GM21723 (cell line): ENCODE measurements at regions not wholly inside any gene's neighbourhood (a gene's known extent, or its start where the extent isn't known, plus 50 kb on each side); places are given as distances from the start of the nearest gene placed in this dataset.

Experiments
- ATAC-seq: cut with Tn5 transposase; IDR thresholded peaks from one replicate; pipeline ENCODE4 v1.9.1; 2021; ENCODE audit warnings: mild to moderate bottlenecking, moderate library complexity; ENCODE audit not compliant: unreplicated experiment

DNA sequence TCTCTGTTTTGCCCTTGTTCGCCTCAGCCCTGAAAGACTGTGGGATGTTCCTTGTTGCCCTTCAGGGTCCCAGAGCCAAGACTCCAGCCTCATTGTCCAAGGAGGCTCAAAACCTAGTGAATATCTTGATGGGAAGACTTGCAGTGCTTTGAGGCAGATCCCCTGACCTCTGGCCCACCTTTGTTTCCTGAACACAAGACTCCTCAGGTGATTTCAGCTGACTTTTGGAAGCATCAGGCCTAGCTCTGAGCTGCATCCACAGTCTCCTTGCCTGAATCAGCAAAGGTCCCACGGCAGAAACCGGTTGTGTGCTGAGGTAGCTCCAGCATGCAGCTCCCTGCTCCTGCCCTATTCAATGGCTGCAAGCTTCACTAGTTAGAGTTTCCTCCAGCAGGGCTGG, 159.3 kb upstream of the B3GAT1 start:
- ATAC-seq = no peak

DNA sequence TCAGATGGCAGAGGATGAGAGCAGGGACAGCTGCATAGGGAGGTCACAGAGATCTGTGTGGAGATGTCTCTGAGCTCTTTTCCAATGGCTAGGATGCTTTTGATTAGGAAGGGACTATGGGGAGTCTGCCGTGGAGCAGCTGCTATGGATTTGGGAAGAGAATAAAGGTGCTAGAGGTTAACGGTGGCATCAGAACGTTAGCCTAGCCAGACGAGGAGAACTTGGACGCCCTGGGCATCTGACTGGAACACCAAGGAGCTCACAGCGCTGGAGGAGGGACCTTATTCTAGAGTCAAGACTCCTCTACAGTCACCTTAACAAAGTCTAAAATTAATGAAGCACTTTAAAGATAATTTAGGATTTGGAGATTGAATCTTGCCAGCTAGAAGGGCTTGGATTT, 157.2 kb upstream of the B3GAT1 start:
- ATAC-seq = no peak

DNA sequence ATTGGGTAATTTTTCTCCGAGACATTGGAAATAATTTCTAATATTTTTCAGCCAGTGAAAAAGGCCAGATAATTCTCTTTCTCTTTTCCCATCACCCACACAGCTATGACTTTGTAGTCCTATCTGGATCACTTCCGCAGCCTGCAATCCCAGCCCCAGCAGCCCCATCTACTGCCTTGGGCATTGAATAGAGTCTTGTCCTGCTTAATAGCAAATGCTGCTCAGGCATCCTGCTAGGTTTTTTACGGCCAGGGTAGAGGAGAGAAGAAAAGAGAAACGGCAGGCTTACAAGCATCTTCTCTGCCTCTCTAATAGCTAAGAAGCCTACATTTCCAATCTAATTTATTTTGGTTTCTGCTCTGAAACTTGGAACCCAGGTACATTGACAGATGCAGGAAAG, 154.3 kb upstream of the B3GAT1 start:
- ATAC-seq = no peak

DNA sequence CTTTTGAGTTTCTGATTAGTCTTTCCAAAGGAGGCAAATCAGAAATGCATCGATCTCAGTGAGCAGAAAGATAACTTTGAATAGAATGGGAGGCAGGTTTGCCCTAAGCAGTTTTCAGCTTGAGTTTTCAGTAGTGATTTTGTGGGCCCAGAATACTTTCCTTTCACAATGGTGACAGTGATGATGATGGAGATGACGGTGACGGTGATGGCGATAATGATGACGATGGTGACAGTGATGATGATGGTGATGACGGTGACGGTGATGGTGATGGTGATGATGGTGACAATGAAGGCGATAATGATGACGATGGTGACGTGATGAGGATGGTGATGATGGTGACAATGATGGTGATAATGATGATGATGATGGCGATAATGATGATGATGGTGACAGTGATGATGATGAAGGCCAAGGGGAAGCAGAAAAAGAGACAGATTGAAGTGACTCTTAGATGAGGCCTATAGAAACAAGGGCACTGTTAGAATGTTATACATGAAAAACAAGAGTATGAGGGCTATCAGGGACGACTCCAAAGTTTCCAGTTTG, 153.4 kb upstream of the B3GAT1 start:
- no peak for ATAC-seq

DNA sequence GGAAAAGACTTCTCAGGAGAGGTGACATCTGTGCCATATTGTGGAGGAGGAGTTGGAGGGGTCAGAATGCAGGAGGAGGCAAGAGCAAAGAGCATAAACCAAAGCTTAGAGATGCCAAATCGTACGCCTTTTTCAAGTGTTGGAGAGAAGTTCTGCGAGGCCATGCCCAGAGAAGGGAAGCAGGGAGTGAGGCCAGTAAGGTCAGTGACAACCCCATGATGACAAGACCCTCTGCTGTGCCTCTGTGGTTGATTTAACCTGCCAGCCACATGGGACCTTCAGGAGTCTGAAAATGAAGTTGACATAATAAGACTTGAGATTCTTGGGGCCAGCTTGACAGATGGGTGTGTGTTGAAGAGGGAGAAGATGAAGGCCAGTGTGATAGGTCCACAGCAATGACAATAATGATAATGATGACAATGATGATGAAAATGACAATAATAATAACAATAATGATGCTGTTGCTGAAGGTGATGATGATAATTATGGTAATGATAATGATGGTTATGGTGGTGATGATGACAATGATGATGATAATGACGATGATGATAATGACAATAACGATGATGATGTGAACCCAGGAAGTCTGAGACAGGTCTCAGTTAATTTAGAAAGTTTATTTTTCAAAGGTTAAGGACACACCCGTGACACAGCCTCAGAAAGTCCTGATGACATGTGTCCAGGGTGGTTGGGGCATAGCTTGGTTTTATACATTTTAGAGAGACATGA, 152.6 kb upstream of the B3GAT1 start:
- no peak for ATAC-seq

DNA sequence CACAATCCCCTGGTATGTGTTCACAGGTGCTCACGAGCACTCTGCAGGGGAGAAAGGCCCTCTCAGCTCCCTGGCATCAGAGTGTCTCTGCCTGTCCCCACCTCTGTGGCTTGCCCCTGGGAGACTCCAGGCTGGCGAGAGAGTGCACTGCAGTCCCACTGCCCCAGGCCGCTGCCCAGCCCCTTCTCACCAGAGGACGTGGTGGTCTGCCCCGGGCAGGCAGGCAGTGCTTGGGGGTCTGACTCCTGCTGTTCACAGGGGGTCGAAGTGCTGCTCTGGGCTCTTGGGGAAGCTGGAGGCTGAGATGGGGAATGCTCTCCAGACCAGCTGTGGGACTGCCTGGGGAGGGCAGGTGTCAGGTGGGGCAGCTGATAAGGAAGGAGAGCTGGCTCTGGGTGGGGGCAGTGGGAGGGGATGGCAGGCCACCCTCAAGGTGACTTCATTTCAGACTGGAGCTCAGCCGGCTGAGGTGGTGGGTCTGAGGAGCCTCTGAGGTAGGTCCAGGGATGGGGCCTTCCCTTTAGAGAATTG, 151.0 kb upstream of the B3GAT1 start:
- no peak for ATAC-seq

DNA sequence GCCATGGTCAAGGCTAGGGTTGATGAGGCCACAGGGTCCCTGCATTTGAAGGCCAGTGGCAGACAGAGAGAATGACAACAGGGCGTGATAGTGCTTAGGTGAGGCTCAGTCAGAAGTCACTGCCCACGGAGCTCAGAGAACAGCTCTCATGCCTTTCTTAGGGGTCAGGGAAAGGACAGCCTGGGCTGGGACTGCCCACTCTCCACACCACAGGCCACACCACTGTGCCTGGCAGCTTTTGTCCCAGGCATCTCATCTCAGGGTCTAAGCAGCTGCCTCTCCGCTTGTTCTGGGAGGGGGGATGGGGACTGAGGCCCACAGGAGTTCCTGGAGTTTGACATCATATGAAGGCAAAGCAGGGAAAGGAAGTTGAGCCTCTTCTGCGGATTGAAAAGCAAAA, 150.2 kb upstream of the B3GAT1 start:
- ATAC-seq = no peak

DNA sequence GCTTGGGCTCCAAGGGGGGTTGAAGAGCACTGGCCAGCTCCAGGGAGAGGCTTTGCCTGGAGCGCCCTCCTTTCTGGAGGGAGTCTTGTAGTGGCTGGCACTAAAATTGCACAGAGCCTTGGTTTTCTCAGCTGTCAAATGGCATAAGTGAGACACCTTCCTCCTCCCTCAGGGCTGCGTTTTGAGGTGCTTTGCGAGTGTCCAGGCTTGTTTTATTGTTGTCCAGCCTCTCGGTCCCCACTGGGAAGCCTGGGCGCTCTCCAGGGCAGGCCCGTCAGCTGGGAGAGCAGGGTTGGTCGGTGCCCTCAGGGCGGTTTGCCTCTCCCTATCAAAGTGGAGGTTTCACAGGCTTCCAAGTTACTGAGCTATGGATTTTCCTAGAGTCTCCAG, 149.3 kb upstream of the B3GAT1 start:
- ATAC-seq = no peak

DNA sequence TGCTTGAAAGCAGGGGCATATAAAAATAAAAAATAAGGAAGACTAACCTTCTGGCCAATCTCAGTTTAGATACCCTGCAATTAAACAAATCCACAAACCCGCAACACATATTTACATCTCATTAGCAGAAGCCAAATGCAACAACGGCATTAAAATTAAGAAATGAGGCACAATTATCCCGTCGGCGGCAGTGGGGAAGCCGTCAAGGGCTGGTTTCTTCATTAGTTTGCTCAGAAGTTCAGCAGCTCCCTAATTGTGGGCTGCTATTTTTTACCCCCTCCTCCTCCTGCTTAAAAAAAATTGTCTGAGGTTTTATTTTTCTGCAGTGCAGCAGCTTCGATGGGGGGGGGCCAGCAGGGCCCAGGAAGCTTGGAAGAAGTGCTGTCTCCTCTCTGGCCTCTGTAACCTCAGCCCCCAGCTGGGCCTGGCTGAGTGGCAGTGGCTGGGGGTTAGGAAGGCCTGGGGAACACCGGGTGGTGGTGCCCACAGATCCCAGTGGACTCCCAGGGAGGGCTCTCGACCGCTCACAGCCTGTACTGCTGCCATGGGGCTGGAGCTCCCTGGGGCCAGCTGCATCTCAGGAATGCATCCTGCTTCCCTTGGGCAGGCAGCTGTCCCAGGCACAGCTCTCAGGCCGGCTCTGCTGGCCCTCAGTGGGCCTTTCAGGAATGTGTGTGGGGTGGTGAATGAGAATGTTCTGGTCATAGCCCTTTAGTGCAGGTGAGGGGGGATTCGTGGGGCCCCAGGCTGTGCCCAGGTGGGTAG, 148.7 kb upstream of the B3GAT1 start:
- ATAC-seq = no peak

DNA sequence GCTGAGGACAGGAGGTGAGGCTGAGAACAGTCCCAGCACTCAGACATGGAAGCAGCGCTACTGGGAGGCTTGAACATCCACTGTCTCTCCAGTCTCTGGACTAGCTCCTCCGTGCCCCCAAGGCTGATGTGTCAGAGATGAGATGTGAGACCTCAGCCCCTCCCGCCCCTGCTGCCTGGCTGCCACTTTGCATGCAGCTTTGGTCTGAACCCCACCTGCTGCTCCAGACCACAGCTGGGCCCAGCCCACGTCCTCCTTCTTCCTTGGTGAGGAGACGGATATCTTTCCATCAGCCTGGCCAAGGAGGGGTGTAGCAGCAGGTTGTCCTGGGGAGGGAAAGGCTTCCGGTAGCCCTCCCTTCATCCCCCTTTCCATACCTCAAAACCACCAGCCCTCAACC, 148.0 kb upstream of the B3GAT1 start:
- ATAC-seq = no peak

DNA sequence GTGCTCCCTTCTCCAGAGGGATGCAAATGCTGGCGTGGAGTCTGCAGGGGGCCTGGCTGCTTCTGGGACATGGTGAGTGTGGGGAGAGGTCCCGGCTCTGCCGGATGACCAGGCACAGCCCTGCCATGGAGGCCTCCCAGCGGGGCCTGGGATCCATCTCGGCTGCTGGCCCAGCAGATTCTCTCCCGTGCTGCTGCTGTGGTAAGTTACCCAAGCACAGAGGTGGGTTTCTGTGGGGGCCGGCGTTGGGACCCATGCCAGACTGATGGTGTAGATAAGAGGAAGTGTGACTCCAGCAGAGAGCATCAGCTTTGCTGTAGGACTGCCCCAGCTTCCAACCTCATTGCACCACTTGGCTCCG, 147.5 kb upstream of the B3GAT1 start:
- ATAC-seq = no peak

DNA sequence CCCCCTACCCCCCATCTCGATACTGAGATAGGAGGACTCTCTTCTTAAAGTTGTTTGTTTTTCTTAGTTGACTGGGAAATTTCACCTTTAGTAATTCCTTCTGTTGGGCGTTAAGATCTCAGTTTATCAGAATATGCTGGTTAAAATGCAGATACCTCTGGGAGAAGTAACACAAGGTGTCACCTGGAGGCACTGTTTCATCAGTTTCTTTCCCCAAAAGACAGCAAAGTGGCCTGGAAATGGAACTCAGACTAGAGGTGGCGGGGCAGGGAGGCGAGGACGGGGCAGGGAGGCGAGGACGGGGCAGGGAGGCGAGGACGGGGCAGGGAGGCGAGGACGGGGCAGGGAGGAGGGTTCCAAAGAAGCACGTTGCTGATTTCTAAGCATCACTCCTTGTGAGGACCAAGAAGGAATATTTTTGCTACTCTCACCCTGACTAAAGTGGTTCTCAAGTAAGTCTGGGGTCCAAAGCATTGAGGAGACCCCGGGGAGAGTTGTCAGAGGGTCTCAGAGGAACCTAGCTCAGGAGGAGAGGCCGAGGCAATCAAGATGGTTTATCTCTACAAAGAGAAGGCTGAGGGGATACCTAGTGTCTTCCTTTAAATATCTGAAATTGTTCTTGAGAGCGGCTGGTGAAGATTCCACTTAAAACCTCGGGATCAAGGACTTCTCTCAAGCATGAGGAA, 147.0 kb upstream of the B3GAT1 start:
- no peak for ATAC-seq

DNA sequence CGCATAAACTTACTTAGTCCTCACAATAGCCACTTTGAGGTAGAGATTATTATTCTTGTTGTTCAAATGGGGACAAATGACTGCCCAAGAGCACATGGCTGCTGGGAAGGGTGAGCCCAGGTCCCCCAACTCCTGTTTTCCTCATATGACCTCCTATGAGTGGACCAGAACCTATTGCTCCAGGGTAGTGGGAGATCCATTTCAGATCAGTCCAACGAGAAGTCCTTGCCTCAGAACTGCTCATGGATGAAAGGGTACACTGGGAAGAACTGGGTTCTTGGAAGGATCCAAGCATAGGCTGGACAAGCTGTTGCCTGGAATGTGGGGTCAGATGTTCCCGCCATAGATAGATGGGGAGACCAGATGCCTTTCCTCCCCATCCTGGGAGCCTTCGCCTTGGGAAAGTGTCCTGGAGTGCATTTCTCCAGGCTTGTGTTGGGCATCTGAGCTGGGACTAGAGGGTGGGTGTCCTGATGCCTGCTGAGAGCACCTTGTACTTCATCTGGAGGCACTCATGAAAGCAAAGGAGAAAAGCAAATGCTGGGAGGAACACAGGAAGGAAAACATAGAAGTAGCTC, 146.3 kb upstream of the B3GAT1 start:
- ATAC-seq = no peak

DNA sequence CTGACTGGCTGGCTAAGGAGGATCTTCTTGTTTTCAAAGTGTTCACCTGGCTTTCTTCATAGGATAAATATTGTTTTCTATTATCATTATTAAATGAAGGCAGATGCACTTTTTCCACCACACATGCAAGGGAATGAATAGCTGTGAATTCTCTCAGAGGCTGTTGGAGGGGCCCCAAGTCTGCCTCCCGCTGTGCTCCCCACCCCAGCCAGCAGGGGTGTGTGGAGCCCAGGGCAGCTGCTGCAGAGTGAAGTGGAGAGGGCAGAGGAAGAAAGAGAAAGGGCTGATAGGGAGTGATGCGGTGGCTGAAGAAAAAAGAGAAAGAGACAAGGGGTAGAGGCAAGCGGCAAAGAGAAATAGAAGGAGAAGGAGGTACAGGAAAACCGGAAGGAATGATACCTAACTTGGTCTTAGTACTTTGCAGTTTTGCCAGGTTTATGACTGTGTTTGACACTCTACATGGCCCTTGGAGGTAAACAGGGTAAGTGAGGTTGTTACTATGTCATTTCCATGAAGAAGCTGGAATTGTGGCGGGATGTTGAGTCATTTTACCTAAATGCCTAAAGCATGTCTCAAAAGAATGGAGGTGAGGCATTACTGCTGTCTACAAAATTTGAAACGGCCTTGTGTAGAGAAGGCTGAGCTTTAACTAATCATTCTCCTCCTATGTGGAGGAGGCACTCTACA, 145.7 kb upstream of the B3GAT1 start:
- no peak for ATAC-seq

DNA sequence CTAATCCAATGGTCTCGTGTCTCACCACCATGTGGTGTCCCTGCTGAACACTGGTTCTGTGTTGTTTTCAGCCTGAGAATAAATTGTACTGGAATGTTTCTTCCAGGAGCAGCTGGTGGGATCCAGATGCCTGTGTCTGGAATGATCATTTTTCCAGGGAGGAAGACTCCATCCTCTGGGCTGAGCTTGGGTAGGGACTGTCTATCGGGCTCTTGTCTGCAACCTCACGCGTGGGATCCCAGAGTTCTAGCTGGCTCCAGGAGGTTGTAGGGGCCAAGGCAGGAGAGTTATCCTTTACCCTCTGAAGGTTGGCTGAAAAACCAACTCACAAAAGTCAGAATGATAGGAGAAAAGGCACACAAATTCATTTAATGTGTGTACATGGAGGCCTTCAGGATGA, 144.1 kb upstream of the B3GAT1 start:
- ATAC-seq = no peak

DNA sequence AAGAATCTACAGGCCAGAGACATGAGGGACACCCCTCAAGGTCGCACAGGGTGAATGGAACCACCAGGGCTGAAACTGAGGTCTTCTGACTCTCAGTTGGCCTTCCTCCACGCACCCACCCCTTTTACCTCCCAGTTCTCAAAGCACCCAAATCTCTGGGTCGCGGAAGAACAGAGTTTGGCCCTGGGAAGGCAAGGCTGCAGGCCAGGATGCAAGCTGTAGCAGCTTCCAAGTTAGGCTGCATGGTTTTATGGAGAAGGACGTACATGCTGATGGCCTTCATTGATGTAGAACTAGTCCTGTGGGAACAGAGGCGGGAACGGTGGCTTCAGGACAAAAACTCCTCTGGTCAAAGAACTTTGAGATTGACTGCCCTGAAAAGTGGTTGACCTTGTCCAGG, 143.5 kb upstream of the B3GAT1 start:
- ATAC-seq = no peak

DNA sequence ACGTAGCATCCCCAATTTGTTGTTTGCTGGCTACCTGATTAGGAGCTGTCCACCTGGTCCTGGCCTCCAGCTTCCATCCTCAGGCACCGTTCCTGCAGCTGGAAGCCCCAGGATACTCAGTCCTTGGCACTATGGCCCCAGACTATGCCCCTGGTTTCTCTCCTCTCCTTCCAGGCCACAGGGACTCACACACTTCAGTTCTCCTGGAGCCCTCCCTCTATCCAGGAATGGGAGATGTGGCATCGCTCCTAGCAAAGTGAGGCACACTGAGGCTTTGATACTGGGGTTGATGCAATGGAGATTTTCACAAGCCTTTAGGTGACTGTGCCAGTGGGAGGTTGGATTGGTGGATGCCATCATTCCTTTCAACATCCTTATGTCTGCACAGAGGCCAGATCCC, 142.8 kb upstream of the B3GAT1 start:
- ATAC-seq = no peak

DNA sequence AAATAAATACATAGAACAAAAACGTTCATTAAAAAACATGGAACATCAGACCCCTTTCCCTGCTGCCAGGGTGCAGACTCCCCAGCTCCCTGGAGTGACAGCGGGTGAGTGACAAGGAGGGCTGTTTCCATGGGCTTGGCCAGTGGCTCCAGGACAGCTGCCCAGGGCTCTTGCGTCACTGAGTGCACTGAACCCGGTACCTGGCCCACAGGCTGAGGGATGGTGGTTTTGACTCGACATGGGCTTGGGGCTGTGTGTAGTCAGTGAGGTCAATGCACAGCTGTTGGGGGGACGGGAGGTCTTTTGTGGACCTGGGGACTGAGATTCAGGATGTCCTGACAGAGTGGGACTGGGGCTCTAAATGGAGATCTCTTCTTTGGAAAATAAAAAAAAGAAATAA, 142.1 kb upstream of the B3GAT1 start:
- ATAC-seq = no peak

DNA sequence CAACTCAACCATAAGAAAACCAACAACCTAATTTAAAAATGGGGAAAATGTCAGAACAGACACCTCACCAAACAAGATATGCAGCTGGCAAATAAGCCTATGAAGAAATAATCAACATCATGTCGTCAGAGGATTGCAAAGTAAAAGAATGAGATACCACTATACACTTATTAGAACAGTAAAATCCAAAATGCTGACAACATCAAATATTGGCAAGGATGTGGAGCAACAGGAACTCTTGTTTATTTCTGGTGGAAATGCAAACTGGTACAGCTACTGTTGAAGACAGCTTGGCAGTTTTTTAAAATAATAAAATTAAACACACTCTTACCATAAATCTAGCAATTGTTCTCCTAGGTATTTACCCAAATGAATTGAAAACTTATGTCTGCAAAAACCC, 140.7 kb upstream of the B3GAT1 start:
- no peak for ATAC-seq

DNA sequence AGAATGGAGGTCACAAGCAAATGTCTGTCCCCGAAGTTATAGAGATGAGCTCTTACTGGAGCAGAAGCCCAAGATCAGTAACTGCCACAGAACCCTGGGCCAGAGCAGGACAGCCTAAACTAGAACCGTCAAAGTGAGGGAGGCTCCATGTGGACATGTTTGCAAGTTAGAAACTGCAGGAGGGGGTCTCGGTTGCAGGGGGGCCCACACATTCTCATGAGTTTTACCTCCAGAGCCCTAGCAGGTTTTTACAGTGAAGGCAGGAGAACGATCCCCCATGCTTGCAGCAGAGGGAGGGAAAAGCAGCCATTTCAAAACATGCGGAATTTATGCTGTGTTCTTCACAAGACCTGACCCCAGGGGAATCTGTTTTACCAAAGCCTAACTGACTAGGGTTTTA, 133.5 kb upstream of the B3GAT1 start:
- ATAC-seq = no peak
